Endothelial cell of umbilical vein (primary cell): ENCODE measurements at regions not wholly inside any gene's neighbourhood (a gene's known extent, or its start where the extent isn't known, plus 50 kb on each side); places are given as distances from the start of the nearest gene placed in this dataset.
A peak's percentile ranks its signal among the peaks of the same experiment; 100 is the strongest.

Experiments used
- BruUV-seq: library from RNA; stranded (reverse); fragments of 400-500 nt; replicated peaks from 2 replicates; lab custom pipeline; 2021; lab: Mats Ljungman, UMichigan
- CTCF ChIA-PET: fragments of 300-600, 350-600 bp; sonication (Branson Sonifier 250); formaldehyde crosslinking; loops from one replicate; lab custom pipeline; 2021; ENCODE audit warnings: antibody characterized with exemption, inconsistent platforms; lab: Charles Lee
- POLR2A ChIA-PET: fragments of 300-600, 350-600 bp; sonication (Branson Sonifier 250); formaldehyde crosslinking; loops from one replicate; lab custom pipeline; 2021; ENCODE audit warnings: antibody characterized with exemption, inconsistent platforms; lab: Charles Lee
- DNase-seq: peaks from one replicate; pipeline ENCODE4 v3.0.0-alpha.2; 2011; ENCODE audit warnings: low read depth, low spot score
- FAIRE-seq: peaks from 2 replicates; lab custom pipeline; 2011; peaks lifted over from hg19 to GRCh38; lab: Jason Lieb, UNC
- H2AFZ ChIP-seq: 2 replicates; pipeline ENCODE4 v1.6.0; 2012; ENCODE audit warnings: low read depth, low read length, control low read depth, inconsistent platforms
- H3K27ac ChIP-seq: 2 replicates; pipeline ENCODE4 v1.5.1; 2011; ENCODE audit warnings: low read depth, mild to moderate bottlenecking, control low read depth, low read length, moderate library complexity; ENCODE audit not compliant: insufficient read depth
- H3K27me3 ChIP-seq, 2 experiments: 2 replicates each; pipeline versions ENCODE4 v1.6.0 to v1.6.1; 2011; ENCODE audit warnings: low read length in 2 of 2, mixed read lengths in 1 of 2; ENCODE audit not compliant: control insufficient read depth in 2 of 2, insufficient read depth in 2 of 2
- H3K36me3 ChIP-seq, 2 experiments: 2 replicates in 1 of 2; 3 replicates in 1 of 2; pipeline ENCODE4 v1.5.1; 2011; ENCODE audit warnings: low read length in 2 of 2, mild to moderate bottlenecking in 1 of 2, moderate library complexity in 1 of 2; ENCODE audit not compliant: control insufficient read depth in 2 of 2, insufficient read depth in 2 of 2; ENCODE audit errors: extremely low read depth in 1 of 2
- H3K4me1 ChIP-seq: 3 replicates; pipeline ENCODE4 v1.5.1; 2011; ENCODE audit warnings: mild to moderate bottlenecking, low read length; ENCODE audit not compliant: control insufficient read depth, insufficient read depth; ENCODE audit errors: extremely low read depth
- H3K4me2 ChIP-seq: 2 replicates; pipeline ENCODE4 v1.6.1; 2011; ENCODE audit warnings: low read length, control low read depth, mixed read lengths; ENCODE audit not compliant: insufficient read depth
- H3K4me3 ChIP-seq, 3 experiments: fragments of 200-600 bp in 1 of 3; sonication (generic), shearing (Covaris generic) in 1 of 3; replicated peaks in 1 of 3; 2 replicates each; pipeline ENCODE4 v1.5.1; 2011 to 2016; ENCODE audit warnings: control low read depth in 3 of 3, low read length in 3 of 3, mild to moderate bottlenecking in 2 of 3, inconsistent platforms in 1 of 3, low read depth in 1 of 3, moderate library complexity in 1 of 3; ENCODE audit not compliant: insufficient read depth in 1 of 3
- H3K79me2 ChIP-seq: 2 replicates; pipeline ENCODE4 v1.6.0; 2012; ENCODE audit warnings: low read length, inconsistent platforms; ENCODE audit not compliant: control insufficient read depth, insufficient read depth
- H3K9ac ChIP-seq: replicated peaks from 2 replicates; pipeline ENCODE3; 2011; ENCODE audit warnings: low read length, control low read depth; ENCODE audit not compliant: insufficient read depth; ENCODE audit errors: extremely low read depth
- H3K9me1 ChIP-seq: replicated peaks from 3 replicates; pipeline ENCODE4 v1.6.0; 2011; ENCODE audit warnings: mild to moderate bottlenecking, low read length; ENCODE audit not compliant: control insufficient read depth, insufficient read depth; ENCODE audit errors: extremely low read depth
- H3K9me3 ChIP-seq: replicated peaks from 2 replicates; pipeline ENCODE4 v1.5.1; 2012; ENCODE audit warnings: low read length, inconsistent platforms; ENCODE audit not compliant: control insufficient read depth, insufficient read depth
- H4K20me1 ChIP-seq: replicated peaks from 2 replicates; pipeline ENCODE3; 2011; ENCODE audit warnings: mild to moderate bottlenecking, low read length; ENCODE audit not compliant: control insufficient read depth, insufficient read depth; ENCODE audit errors: extremely low read depth
- CTCF ChIP-seq, 2 donors: IDR thresholded peaks; 1 replicate in 1 of 2; 2 replicates in 1 of 2; pipeline ENCODE4 v1.5.1; 2011; ENCODE audit warnings: low read length in 2 of 2, mild to moderate bottlenecking in 2 of 2, moderate library complexity in 2 of 2, control low read depth in 1 of 2, inconsistent platforms in 1 of 2, low read depth in 1 of 2; ENCODE audit not compliant: insufficient read depth in 1 of 2; ENCODE audit errors: extremely low read depth in 1 of 2
- EZH2 ChIP-seq: IDR thresholded peaks from 2 replicates; pipeline ENCODE4 v1.6.1; 2012; ENCODE audit warnings: borderline replicate concordance, low read depth, mild to moderate bottlenecking, moderate library complexity, low read length, inconsistent platforms; ENCODE audit not compliant: severe bottlenecking
- FOS ChIP-seq: IDR thresholded peaks from 2 replicates; pipeline ENCODE4 v1.6.1; 2011; ENCODE audit warnings: mild to moderate bottlenecking, low read length, moderate library complexity, borderline replicate concordance; ENCODE audit not compliant: insufficient read depth
- GATA2 ChIP-seq: IDR thresholded peaks from 2 replicates; pipeline ENCODE4 v1.7.0; 2011; ENCODE audit warnings: low read depth, mild to moderate bottlenecking, moderate library complexity, mixed read lengths, low read length; ENCODE audit not compliant: insufficient read length, insufficient read depth
- JUN ChIP-seq: IDR thresholded peaks from 2 replicates; pipeline ENCODE4 v1.6.1; 2011; ENCODE audit warnings: borderline replicate concordance, low read depth; ENCODE audit not compliant: insufficient read length, insufficient read depth
- MAX ChIP-seq: IDR thresholded peaks from 2 replicates; pipeline ENCODE4 v1.6.1; 2011; ENCODE audit not compliant: insufficient read depth, insufficient read length
- MYC ChIP-seq: IDR thresholded peaks from one replicate; pipeline ENCODE4 v1.6.1; 2011; ENCODE audit warnings: mild to moderate bottlenecking, low read depth, low read length
- POLR2A ChIP-seq: IDR thresholded peaks from 2 replicates; pipeline ENCODE4 v1.6.1; 2012; ENCODE audit warnings: low read depth, mild to moderate bottlenecking, control low read depth, low read length
- POLR2AphosphoS5 ChIP-seq: IDR thresholded peaks from 2 replicates; pipeline ENCODE4 v1.6.1; 2012; ENCODE audit warnings: low read depth, mild to moderate bottlenecking, control low read depth, low read length, moderate library complexity; ENCODE audit not compliant: insufficient read depth
- dilution Hi-C: fragments of 300-500 bp; cut with MboI; formaldehyde crosslinking; loops from one replicate; pipeline ENCODE4 v1.15.0; 2019; ENCODE audit warnings: low sequenced_read_pairs; ENCODE audit not compliant: extremely low pct_ligation_motif_present
- intact Hi-C: fragments of 100-400 bp; cut with micrococcal nuclease; formaldehyde crosslinking; loops from one replicate; pipeline ENCODE4 v1.10.0; 2022

DNA sequence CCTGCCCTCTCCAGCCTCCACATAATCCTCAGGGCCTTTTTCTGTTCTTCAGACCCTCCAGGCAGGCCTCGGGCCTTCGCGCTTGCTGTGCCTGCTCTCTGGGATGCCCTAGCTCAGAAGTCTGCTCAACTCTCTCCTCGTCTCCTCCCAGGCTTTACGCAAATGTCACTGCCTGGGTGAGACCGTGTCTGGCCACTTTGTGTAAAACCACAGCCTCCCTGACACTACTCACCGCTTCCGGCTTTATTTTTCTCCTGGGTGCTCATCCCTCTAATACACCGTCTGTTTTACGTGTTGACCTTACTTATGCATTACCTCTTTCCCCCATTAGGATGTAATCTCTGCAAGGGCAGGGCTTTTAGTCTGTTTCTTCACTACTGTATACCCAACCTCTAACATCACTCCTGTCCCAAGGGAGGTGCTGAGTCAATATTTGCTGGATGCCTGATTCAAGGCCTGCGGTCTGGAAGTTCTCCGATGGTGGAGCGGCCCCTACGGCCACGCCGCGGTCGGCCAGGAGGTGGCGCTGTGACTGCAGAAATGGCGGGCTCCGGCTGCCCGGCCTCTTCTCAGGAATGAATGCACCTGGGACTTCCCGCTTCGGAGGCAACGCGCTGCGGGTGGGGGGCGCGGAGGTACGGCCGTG, 58.2 kb upstream of the THY1 start:
- TF ChIP-seq POLR2AphosphoS5 (no peak), CTCF (IDR thresholded peaks at IDR 0.05; ENCODE audit: extremely low read depth in 1 of 2, insufficient read depth in 1 of 2, low read depth in 1 of 2, low read length in 2 of 2) (peak; percentile 96 to 98)
- intact Hi-C loops (loop anchor here (1.0 to 5.0 kb wide), 8 partner anchors 53 to 688 kb away; partner anchors contain the start of gene NECTIN1), dilution Hi-C loops (no loop called here)
- Histone ChIP-seq H3K36me3 (no peaks in the 10 kb centered on the region), H3K4me3 (no peak overlapping the region), H2AFZ (no peak overlapping the region), H3K4me1 (no peaks in the 10 kb centered on the region), H3K79me2 (no peaks in the 10 kb centered on the region), H3K9ac (no peak overlapping the region), H3K27me3 (no peaks in the 10 kb centered on the region), H3K9me3 (no peaks in the 10 kb centered on the region), H4K20me1 (no peaks in the 10 kb centered on the region), H3K4me2 (no peak overlapping the region), H3K9me1 (no peaks in the 10 kb centered on the region), H3K27ac (no peak overlapping the region)
- DNase-seq (peak; percentile 60), FAIRE-seq (peak; percentile 83)
- no TSS peak for BruUV-seq
- POLR2A ChIA-PET = no interaction called here
- CTCF ChIA-PET = interaction anchor here (0.8 to 2.8 kb wide), 12 partner anchors 13 to 822 kb away, joined by 3 to 31 read pairs (median 4); partner anchors contain the start of gene NECTIN1

GRCh38 chr11:119480380-119481020, 57.5 kb upstream of the THY1 start:
- no peak for TF ChIP-seq CTCF (IDR thresholded peaks at IDR 0.05; ENCODE audit: extremely low read depth in 1 of 2, insufficient read depth in 1 of 2, low read depth in 1 of 2, low read length in 2 of 2)
- no peak for TF ChIP-seq POLR2AphosphoS5
- TF ChIP-seq FOS = no peak
- no peak for TF ChIP-seq GATA2
- no peak for TF ChIP-seq MAX
- no peak for TF ChIP-seq EZH2
- no peak for TF ChIP-seq MYC
- TF ChIP-seq JUN = no peak
- no peak for TF ChIP-seq POLR2A
- H3K4me2 ChIP-seq = no peak overlapping the region
- no peak overlapping the region for H2AFZ ChIP-seq
- DNase-seq = no peak
- dilution Hi-C loops (no loop called here), intact Hi-C loops (loop anchor here (1.0 to 5.0 kb wide), 8 partner anchors 54 to 688 kb away; partner anchors contain the start of gene NECTIN1)
- ChIA-PET POLR2A (no interaction called here), CTCF (interaction anchor here (0.8 to 2.8 kb wide), 12 partner anchors 13 to 823 kb away, joined by 3 to 31 read pairs (median 4); partner anchors contain the start of gene NECTIN1)
- no peak overlapping the region for H3K27ac ChIP-seq
- H3K4me3 ChIP-seq = no peak overlapping the region
- H3K79me2 ChIP-seq = no peaks in the 10 kb centered on the region
- H3K9me1 ChIP-seq = no peaks in the 10 kb centered on the region
- H3K9me3 ChIP-seq = no peaks in the 10 kb centered on the region
- BruUV-seq = no TSS peak
- FAIRE-seq = no peak
- no peaks in the 10 kb centered on the region for H3K4me1 ChIP-seq
- no peaks in the 10 kb centered on the region for H4K20me1 ChIP-seq
- H3K9ac ChIP-seq = no peak overlapping the region
- H3K36me3 ChIP-seq = no peaks in the 10 kb centered on the region
- no peaks in the 10 kb centered on the region for H3K27me3 ChIP-seq
